Mesothelial cell of epicardium (in vitro differentiated cells): ENCODE measurements at regions not wholly inside any gene's neighbourhood (a gene's known extent, or its start where the extent isn't known, plus 50 kb on each side); places are given as distances from the start of the nearest gene placed in this dataset.

Source experiments
- DNase-seq, 2 experiments: peaks; one replicate each; pipeline ENCODE4 v3.0.0; 2021; ENCODE audit warnings: low spot score in 2 of 2; ENCODE audit not compliant: unreplicated experiment in 2 of 2
- H3K27ac Mint-ChIP-seq: 2 replicates; pipeline ENCODE4 v1.8.0; 2021; ENCODE audit warnings: mixed read lengths
- H3K27me3 Mint-ChIP-seq: 2 replicates; pipeline ENCODE4 v1.8.0; 2021; ENCODE audit warnings: low read depth, mixed read lengths
- H3K36me3 Mint-ChIP-seq: 2 replicates; pipeline ENCODE4 v1.8.0; 2021; ENCODE audit warnings: mixed read lengths
- H3K4me1 Mint-ChIP-seq: 2 replicates; pipeline ENCODE4 v1.8.0; 2021; ENCODE audit warnings: mixed read lengths
- H3K4me3 Mint-ChIP-seq: 2 replicates; pipeline ENCODE4 v1.8.0; 2021; ENCODE audit warnings: mild to moderate bottlenecking, moderate library complexity, mixed read lengths
- H3K9me3 Mint-ChIP-seq: 2 replicates; pipeline ENCODE4 v1.8.0; 2021; ENCODE audit warnings: mixed read lengths
- TF ChIP-seq, protein P1 (sequence below): fragments of 200-600 bp; sonication (generic); IDR thresholded peaks from one replicate; pipeline ENCODE4 v1.5.0; 2021; ENCODE audit warnings: antibody characterized with exemption; ENCODE audit not compliant: unreplicated experiment

GRCh38 chr14:26867171-26867757 lies 269.4 kb upstream of the NOVA1 start:
- Mint-ChIP-seq H3K36me3 (no peaks in the 10 kb centered on the region), H3K9me3 (no peaks in the 10 kb centered on the region), H3K4me3 (no peak overlapping the region), H3K4me1 (no peaks in the 10 kb centered on the region), H3K27me3 (peaks cover 13% of the 10 kb centered on the region), H3K27ac (no peak overlapping the region)
- DNase-seq: no peak
- TF ChIP-seq, protein P1, sequence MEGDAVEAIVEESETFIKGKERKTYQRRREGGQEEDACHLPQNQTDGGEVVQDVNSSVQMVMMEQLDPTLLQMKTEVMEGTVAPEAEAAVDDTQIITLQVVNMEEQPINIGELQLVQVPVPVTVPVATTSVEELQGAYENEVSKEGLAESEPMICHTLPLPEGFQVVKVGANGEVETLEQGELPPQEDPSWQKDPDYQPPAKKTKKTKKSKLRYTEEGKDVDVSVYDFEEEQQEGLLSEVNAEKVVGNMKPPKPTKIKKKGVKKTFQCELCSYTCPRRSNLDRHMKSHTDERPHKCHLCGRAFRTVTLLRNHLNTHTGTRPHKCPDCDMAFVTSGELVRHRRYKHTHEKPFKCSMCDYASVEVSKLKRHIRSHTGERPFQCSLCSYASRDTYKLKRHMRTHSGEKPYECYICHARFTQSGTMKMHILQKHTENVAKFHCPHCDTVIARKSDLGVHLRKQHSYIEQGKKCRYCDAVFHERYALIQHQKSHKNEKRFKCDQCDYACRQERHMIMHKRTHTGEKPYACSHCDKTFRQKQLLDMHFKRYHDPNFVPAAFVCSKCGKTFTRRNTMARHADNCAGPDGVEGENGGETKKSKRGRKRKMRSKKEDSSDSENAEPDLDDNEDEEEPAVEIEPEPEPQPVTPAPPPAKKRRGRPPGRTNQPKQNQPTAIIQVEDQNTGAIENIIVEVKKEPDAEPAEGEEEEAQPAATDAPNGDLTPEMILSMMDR: no peak

GRCh38 chr14:26870096-26870495 lies 272.3 kb upstream of the NOVA1 start:
- no peak for DNase-seq
- no peaks in the 10 kb centered on the region for H3K36me3 Mint-ChIP-seq
- H3K27me3 Mint-ChIP-seq: peaks cover 13% of the 10 kb centered on the region
- TF ChIP-seq, protein P1: no peak
- no peaks in the 10 kb centered on the region for H3K9me3 Mint-ChIP-seq
- H3K4me3 Mint-ChIP-seq: no peak overlapping the region
- H3K4me1 Mint-ChIP-seq: no peaks in the 10 kb centered on the region
- no peak overlapping the region for H3K27ac Mint-ChIP-seq

GRCh38 chr14:26870722-26871617 lies 273.1 kb upstream of the NOVA1 start:
- Mint-ChIP-seq H3K9me3 (no peaks in the 10 kb centered on the region), H3K4me3 (no peak overlapping the region), H3K4me1 (no peaks in the 10 kb centered on the region), H3K27ac (no peak overlapping the region), H3K27me3 (peaks cover 13% of the 10 kb centered on the region), H3K36me3 (no peaks in the 10 kb centered on the region)
- TF ChIP-seq, protein P1: no peak
- DNase-seq: no peak

DNA sequence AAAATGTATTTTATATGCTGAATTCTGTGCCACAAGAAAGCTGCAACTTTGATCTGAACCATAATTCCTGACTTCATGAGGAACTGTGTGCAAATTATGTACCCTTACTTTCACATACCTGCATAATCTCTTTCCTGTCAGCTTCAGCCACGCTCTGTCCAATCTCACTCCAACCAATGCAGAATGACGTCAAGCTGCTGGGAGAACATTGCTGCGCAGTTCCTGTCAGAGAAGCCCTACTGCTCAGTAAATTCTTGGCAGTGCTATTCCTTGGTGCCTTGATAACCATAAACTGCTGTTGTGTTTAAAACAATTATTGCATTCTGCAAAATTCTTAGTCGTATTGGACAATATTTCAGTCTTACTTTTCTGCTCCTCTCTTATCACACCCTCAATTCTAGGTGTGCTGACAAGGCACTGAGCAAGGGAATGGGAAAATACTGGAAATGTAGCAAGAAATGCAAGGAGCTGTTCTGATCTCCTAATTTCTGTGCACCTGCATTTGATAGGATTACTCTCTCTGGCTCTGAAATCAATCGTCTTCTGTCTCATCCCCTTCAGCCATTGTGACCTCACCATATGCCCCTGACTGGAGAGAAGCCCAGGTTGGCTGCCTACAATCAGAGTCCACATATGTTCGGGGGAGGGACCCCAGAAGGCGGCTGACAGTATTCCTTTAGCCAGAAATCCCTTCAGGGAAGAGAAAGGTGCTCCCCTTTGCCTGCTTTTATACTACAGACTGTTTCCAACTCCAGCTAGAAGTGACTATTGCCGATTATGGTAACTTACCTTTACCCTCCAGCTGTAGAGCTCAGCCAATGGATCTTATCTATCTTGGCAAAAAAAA lies 274.9 kb upstream of the NOVA1 start:
- H3K4me3 Mint-ChIP-seq: no peak overlapping the region
- H3K36me3 Mint-ChIP-seq: no peaks in the 10 kb centered on the region
- H3K27ac Mint-ChIP-seq: no peak overlapping the region
- no peak for DNase-seq
- TF ChIP-seq, protein P1: no peak
- peaks cover 11% of the 10 kb centered on the region for H3K27me3 Mint-ChIP-seq
- no peaks in the 10 kb centered on the region for H3K4me1 Mint-ChIP-seq
- H3K9me3 Mint-ChIP-seq: no peaks in the 10 kb centered on the region

DNA sequence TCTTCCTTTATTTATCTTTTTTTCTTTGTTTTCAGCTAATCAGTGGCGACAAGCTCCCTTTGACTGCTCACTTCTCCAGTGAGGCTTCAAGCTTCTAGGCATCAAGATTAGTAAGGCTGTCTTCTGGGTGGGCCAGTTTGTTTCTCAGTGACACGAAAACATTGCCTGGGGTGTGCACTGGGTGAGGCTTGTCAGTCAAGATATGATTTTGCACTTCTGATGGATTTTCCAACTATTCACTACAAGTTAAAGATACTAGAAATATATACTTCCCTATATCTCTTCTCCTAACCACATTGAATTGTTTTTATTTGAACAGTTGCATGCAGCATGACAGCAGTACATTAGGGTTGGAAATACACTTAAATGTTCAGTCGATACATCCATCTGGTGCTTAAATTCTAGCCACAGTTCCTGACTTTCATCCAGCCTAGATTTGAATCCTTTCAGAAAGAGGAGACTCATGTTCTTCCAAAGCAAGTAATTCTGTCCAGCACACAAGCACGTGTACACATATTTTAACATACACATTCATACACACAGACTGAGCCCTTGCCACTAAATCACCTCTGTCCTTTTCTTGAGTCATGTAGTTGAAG lies 275.6 kb upstream of the NOVA1 start:
- Mint-ChIP-seq H3K4me3 (no peak overlapping the region), H3K27me3 (peaks cover 11% of the 10 kb centered on the region), H3K27ac (no peak overlapping the region), H3K9me3 (no peaks in the 10 kb centered on the region), H3K4me1 (no peaks in the 10 kb centered on the region), H3K36me3 (no peaks in the 10 kb centered on the region)
- no peak for DNase-seq
- TF ChIP-seq, protein P1: no peak
